Mesendoderm (in vitro differentiated cells): ENCODE measurements at regions not wholly inside any gene's neighbourhood (a gene's known extent, or its start where the extent isn't known, plus 50 kb on each side); places are given as distances from the start of the nearest gene placed in this dataset.
A peak's percentile ranks its signal among the peaks of the same experiment; 100 is the strongest.

Source experiments
- DNase-seq: peaks from one replicate; pipeline ENCODE4 v3.0.0; 2013
- H2AK5ac ChIP-seq: 2 replicates; pipeline ENCODE4 v1.6.1; 2013; ENCODE audit warnings: low read length, inconsistent platforms
- H2BK120ac ChIP-seq: 2 replicates; pipeline ENCODE4 v1.6.1; 2013; ENCODE audit warnings: low read depth, mild to moderate bottlenecking, low read length, moderate library complexity, mixed read lengths
- H2BK15ac ChIP-seq: replicated peaks from 2 replicates; pipeline ENCODE4 v1.6.1; 2013; ENCODE audit warnings: low read depth, mild to moderate bottlenecking, moderate library complexity
- H2BK5ac ChIP-seq: 2 replicates; pipeline ENCODE4 v1.6.1; 2013; ENCODE audit warnings: low read length, inconsistent platforms
- H3K18ac ChIP-seq: 2 replicates; pipeline ENCODE4 v1.6.1; 2013; ENCODE audit warnings: mild to moderate bottlenecking, low read length, mixed read lengths
- H3K23ac ChIP-seq: one replicate; pipeline ENCODE4 v1.6.1; 2013; ENCODE audit warnings: low read length
- H3K27ac ChIP-seq: 2 replicates; pipeline ENCODE4 v1.5.1; 2013; ENCODE audit warnings: low read depth, mild to moderate bottlenecking, inconsistent platforms, low read length, moderate library complexity
- H3K27me3 ChIP-seq: 2 replicates; pipeline ENCODE4 v1.6.1; 2013; ENCODE audit warnings: low read length, control low read depth, mild to moderate bottlenecking, inconsistent platforms; ENCODE audit not compliant: insufficient read depth, poor library complexity
- H3K36me3 ChIP-seq: 2 replicates; pipeline ENCODE4 v1.6.1; 2013; ENCODE audit warnings: low read length, inconsistent platforms; ENCODE audit not compliant: control insufficient read depth, insufficient read depth
- H3K4ac ChIP-seq: one replicate; pipeline ENCODE4 v1.6.1; 2013; ENCODE audit warnings: low read depth, mild to moderate bottlenecking, low read length, moderate library complexity
- H3K4me1 ChIP-seq: 2 replicates; pipeline ENCODE4 v1.6.1; 2013; ENCODE audit warnings: low read depth, low read length, inconsistent platforms; ENCODE audit not compliant: control insufficient read depth
- H3K4me2 ChIP-seq: 2 replicates; pipeline ENCODE4 v1.6.1; 2013; ENCODE audit warnings: low read length
- H3K4me3 ChIP-seq: 2 replicates; pipeline ENCODE4 v1.5.1; 2013; ENCODE audit warnings: mild to moderate bottlenecking, low read length
- H3K56ac ChIP-seq: one replicate; pipeline ENCODE4 v1.6.1; 2013; ENCODE audit warnings: low read length
- H3K79me1 ChIP-seq: 2 replicates; pipeline ENCODE4 v1.6.1; 2013; ENCODE audit warnings: low read length, inconsistent platforms
- H3K79me2 ChIP-seq: 2 replicates; pipeline ENCODE4 v1.6.1; 2013; ENCODE audit warnings: mild to moderate bottlenecking, low read length; ENCODE audit not compliant: control insufficient read depth, insufficient read depth
- H3K9ac ChIP-seq: 2 replicates; pipeline ENCODE4 v1.6.1; 2013; ENCODE audit warnings: low read length, inconsistent platforms
- H4K5ac ChIP-seq: one replicate; pipeline ENCODE4 v1.6.1; 2013; ENCODE audit warnings: low read length
- H4K8ac ChIP-seq: one replicate; pipeline ENCODE4 v1.6.1; 2013; ENCODE audit warnings: low read depth, mild to moderate bottlenecking, control low read depth, low read length, moderate library complexity
- WGBS: extraction: QIAGEN DNeasy Blood & Tissue Kit; methylation state at CpG from one replicate; pipeline ENCODE4 v1.1.7; 2013; ENCODE audit warnings: low lambda C conversion rate, missing lambda C conversion rate; ENCODE audit not compliant: insufficient coverage; ENCODE audit errors: extremely low coverage; 5-methylcytosine and 5-hydroxymethylcytosine counted together

GRCh38 chr13:107847406-107847805 is 367.9 kb downstream of the LIG4 start:
- no CpG with 5 or more reads among the region's 5 CpGs for WGBS
- Histone ChIP-seq H3K23ac (no peak overlapping the region), H3K27me3 (no peaks in the 10 kb centered on the region), H3K4ac (no peak overlapping the region), H3K79me2 (peaks cover under 1% of the 10 kb centered on the region), H3K18ac (no peak overlapping the region), H2AK5ac (no peak overlapping the region), H3K27ac (no peak overlapping the region), H3K79me1 (peaks cover under 1% of the 10 kb centered on the region), H2BK5ac (no peak overlapping the region), H3K9ac (no peak overlapping the region), H3K4me2 (no peak overlapping the region), H4K5ac (no peak overlapping the region), H2BK15ac (no peak overlapping the region), H2BK120ac (no peak overlapping the region), H3K4me3 (no peak overlapping the region), H3K56ac (no peak overlapping the region), H4K8ac (no peak overlapping the region), H3K4me1 (peaks cover 2% of the 10 kb centered on the region), H3K36me3 (no peaks in the 10 kb centered on the region)
- peak; percentile 81 for DNase-seq

- Histone ChIP-seq H3K9ac (no peak overlapping the region), H2BK5ac (no peak overlapping the region), H3K79me1 (no peaks in the 10 kb centered on the region), H3K4ac (no peak overlapping the region), H2BK15ac (no peak overlapping the region), H2AK5ac (no peak overlapping the region), H3K18ac (no peak overlapping the region), H3K36me3 (no peaks in the 10 kb centered on the region), H3K27me3 (no peaks in the 10 kb centered on the region), H2BK120ac (no peak overlapping the region), H3K4me3 (no peak overlapping the region), H3K23ac (no peak overlapping the region), H4K5ac (no peak overlapping the region), H3K4me1 (peaks cover 2% of the 10 kb centered on the region), H3K4me2 (no peak overlapping the region), H4K8ac (no peak overlapping the region), H3K79me2 (no peaks in the 10 kb centered on the region), H3K56ac (no peak overlapping the region), H3K27ac (no peak overlapping the region)
- WGBS = no CpG with 5 or more reads among the region's 1 CpG
- no peak for DNase-seq
These were observed 368.7 kb downstream of the LIG4 start for GRCh38 chr13:107846642-107847041.

- H4K8ac ChIP-seq = no peak overlapping the region
- H3K79me2 ChIP-seq = no peaks in the 10 kb centered on the region
- H3K4me1 ChIP-seq = peaks cover 2% of the 10 kb centered on the region
- H3K79me1 ChIP-seq = no peaks in the 10 kb centered on the region
- H3K4me2 ChIP-seq = no peak overlapping the region
- H3K27ac ChIP-seq = no peak overlapping the region
- H2BK5ac ChIP-seq = no peak overlapping the region
- no peak overlapping the region for H3K18ac ChIP-seq
- H2BK15ac ChIP-seq = no peak overlapping the region
- H3K4me3 ChIP-seq = no peak overlapping the region
- DNase-seq = peak; percentile 76
- no peak overlapping the region for H3K9ac ChIP-seq
- no CpG with 5 or more reads among the region's 3 CpGs for WGBS
- no peak overlapping the region for H2AK5ac ChIP-seq
- no peaks in the 10 kb centered on the region for H3K27me3 ChIP-seq
- H2BK120ac ChIP-seq = no peak overlapping the region
- H3K56ac ChIP-seq = no peak overlapping the region
- no peak overlapping the region for H4K5ac ChIP-seq
- H3K23ac ChIP-seq = no peak overlapping the region
- H3K4ac ChIP-seq = no peak overlapping the region
- H3K36me3 ChIP-seq = no peaks in the 10 kb centered on the region
These were observed 369.4 kb downstream of the LIG4 start for GRCh38 chr13:107845911-107846310.

- H3K23ac ChIP-seq = no peak overlapping the region
- no peaks in the 10 kb centered on the region for H3K36me3 ChIP-seq
- no CpG with 5 or more reads among the region's 3 CpGs for WGBS
These were observed 371.7 kb downstream of the LIG4 start for GRCh38 chr13:107843681-107844080.

GRCh38 chr13:107843281-107843680 is 372.1 kb downstream of the LIG4 start:
- Histone ChIP-seq H3K9ac (no peak overlapping the region), H3K23ac (no peak overlapping the region), H2BK5ac (no peak overlapping the region), H3K27ac (no peak overlapping the region), H3K79me1 (no peaks in the 10 kb centered on the region), H3K79me2 (no peaks in the 10 kb centered on the region), H3K36me3 (no peaks in the 10 kb centered on the region), H3K27me3 (no peaks in the 10 kb centered on the region), H3K4ac (no peak overlapping the region), H3K4me1 (peaks cover 4% of the 10 kb centered on the region), H3K56ac (no peak overlapping the region), H3K18ac (peak overlapping the region; percentile 80), H4K5ac (no peak overlapping the region), H2AK5ac (no peak overlapping the region), H3K4me3 (no peak overlapping the region), H2BK15ac (no peak overlapping the region), H2BK120ac (no peak overlapping the region), H3K4me2 (no peak overlapping the region), H4K8ac (no peak overlapping the region)
- peak; percentile 88 for DNase-seq
- no CpG with 5 or more reads among the region's 4 CpGs for WGBS

More at GRCh38 chr13:107843681-107844080, 371.7 kb downstream of the LIG4 start:
- H3K56ac ChIP-seq = no peak overlapping the region
- DNase-seq = no peak
- H3K9ac ChIP-seq = no peak overlapping the region
- H4K5ac ChIP-seq = no peak overlapping the region
- no peak overlapping the region for H3K4me3 ChIP-seq
- no peak overlapping the region for H2BK5ac ChIP-seq
- H3K4me1 ChIP-seq = peaks cover 2% of the 10 kb centered on the region
- no peak overlapping the region for H2AK5ac ChIP-seq
- H3K4me2 ChIP-seq = no peak overlapping the region
- no peak overlapping the region for H3K27ac ChIP-seq
- H3K18ac ChIP-seq = peak overlapping the region; percentile 80
- no peak overlapping the region for H3K4ac ChIP-seq
- no peak overlapping the region for H2BK15ac ChIP-seq
- no peak overlapping the region for H2BK120ac ChIP-seq
- no peak overlapping the region for H4K8ac ChIP-seq
- no peaks in the 10 kb centered on the region for H3K79me2 ChIP-seq
- H3K79me1 ChIP-seq = no peaks in the 10 kb centered on the region
- no peaks in the 10 kb centered on the region for H3K27me3 ChIP-seq

- no CpG with 5 or more reads among the region's 3 CpGs for WGBS
- DNase-seq = peak; percentile 71
- no peak overlapping the region for H2BK5ac ChIP-seq
- no peak overlapping the region for H3K4me2 ChIP-seq
- no peak overlapping the region for H2AK5ac ChIP-seq
- H3K4me3 ChIP-seq = no peak overlapping the region
- no peak overlapping the region for H3K4ac ChIP-seq
- no peak overlapping the region for H3K9ac ChIP-seq
- no peaks in the 10 kb centered on the region for H3K79me2 ChIP-seq
- H4K8ac ChIP-seq = no peak overlapping the region
- H3K4me1 ChIP-seq = peaks cover 4% of the 10 kb centered on the region
- H4K5ac ChIP-seq = no peak overlapping the region
- peak overlapping the region; percentile 78 for H2BK120ac ChIP-seq
- H3K18ac ChIP-seq = no peak overlapping the region
- no peaks in the 10 kb centered on the region for H3K36me3 ChIP-seq
- H3K56ac ChIP-seq = no peak overlapping the region
- no peaks in the 10 kb centered on the region for H3K79me1 ChIP-seq
- no peak overlapping the region for H3K27ac ChIP-seq
- H3K23ac ChIP-seq = no peak overlapping the region
- H2BK15ac ChIP-seq = no peak overlapping the region
- no peaks in the 10 kb centered on the region for H3K27me3 ChIP-seq
These were observed 372.7 kb downstream of the LIG4 start for GRCh38 chr13:107842562-107843180.
